ENCODE measurements at regions not wholly inside any gene's neighbourhood (a gene's known extent, or its start where the extent isn't known, plus 50 kb on each side); places are given as distances from the start of the nearest gene placed in this dataset.

DNA sequence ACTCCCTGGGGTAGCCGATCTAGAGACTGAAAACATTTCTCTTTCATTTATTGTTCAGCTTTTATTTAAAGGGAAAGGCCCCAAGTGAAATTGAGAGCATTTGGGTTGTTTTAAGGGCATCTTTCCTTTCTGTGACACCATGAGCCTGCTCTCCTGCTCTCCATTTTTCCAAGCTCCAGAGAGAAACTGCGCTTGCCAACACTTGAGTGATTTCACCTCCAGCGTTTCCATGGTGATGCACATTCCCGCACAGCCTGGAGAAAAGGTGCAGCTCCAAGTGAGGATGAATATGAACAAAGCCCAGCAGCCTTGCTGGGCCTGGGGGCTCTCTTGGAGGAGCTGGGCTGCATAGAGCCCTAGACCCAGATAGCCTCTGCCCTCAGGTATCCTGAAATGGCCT, 159.2 kb upstream of the PPP2R3A start:
- no peak for DNase-seq

DNA sequence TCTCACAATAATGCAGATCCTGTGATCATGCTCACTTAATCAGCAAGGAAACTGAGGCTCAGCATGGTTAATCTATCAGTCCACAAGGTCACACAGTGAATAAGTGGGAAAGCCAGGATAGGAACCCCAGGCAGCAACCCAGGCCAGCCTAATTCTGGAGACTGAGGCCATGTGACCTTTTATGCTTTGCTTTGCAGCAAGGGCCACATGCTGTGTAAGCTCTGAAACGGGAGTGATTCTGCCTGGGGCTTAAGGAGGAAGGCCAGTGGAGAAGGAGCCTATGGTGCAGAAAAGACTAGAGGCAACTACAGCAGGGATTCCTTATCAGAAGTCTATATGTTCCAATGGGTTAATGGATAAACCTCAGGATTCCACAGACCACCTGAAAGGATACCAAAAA, 157.6 kb upstream of the PPP2R3A start:
- DNase-seq, result no peak

- no peak for DNase-seq
Observed at GRCh38 chr3:135809021-135809634, 156.4 kb upstream of the PPP2R3A start.

- DNase-seq, result no peak
Observed at GRCh38 chr3:135811651-135812050, 153.9 kb upstream of the PPP2R3A start.

DNA sequence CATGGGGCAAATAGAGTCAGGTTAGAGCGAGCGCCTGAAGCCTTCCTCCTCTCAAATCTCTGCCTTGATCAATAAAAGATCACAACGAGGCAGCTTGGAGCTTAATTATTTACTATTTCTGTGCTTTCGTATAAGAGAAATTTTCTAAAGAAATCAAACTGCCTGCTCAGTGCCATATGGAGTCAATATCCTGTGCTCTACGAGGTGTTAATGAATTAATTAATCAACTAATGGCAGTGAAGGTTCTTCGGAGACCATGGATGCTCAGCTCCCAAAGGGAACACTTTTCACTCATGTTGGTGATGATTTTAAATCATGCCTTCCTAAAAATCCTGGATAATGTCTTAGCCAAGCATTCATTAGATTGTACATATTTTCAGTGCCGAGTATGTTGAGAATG, 153.5 kb upstream of the PPP2R3A start:
- DNase-seq, result no peak

DNA sequence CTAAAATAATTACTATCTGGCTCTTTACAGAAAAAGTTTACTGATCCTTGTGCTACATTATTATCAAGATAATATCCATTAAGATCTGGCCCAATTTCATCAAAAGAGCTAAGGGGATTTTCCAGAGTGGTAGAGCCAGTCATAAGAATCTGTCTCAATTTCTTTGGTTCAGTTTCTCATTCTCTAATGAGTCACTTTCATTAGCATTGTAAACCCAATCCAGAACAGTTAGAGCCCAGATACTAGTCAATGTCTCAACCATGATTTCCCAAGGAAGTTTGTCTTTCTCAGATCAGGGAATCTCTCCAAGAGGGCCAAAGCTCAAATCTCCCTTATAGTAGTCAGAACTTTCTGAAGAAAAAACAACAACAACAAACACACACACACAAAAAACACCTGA, 131.1 kb upstream of the PPP2R3A start:
- no peak for DNase-seq

DNA sequence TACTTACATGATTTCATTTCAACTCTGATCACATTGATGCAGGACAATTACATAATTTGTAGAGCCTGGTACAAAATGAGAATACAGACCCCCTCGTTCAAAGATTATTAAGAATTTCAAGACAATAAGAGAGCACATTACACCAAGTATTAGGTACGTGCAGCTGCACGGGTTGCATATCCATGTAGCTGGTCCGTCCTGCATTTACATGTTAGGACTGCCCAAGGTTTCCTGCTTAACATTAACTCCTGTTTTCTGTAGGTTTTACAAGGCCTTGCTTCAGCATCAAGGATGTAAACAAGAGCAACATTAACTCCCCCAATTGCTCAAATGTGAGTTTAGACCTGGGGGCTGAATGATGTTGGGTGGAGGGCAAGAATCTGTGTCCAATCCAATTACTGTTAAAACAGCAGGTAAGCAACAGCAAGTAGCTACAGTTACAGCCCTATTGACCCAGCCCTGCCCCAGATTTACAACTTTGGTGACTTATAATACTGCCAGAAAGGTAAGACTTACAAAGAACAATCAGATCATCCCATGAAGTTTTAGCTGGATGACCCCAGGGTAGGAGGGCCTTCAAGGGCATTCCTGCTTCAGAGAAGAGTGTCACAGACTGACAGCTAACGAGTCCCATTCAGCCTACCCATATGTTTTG, 127.4 kb upstream of the PPP2R3A start:
- no peak for DNase-seq

DNA sequence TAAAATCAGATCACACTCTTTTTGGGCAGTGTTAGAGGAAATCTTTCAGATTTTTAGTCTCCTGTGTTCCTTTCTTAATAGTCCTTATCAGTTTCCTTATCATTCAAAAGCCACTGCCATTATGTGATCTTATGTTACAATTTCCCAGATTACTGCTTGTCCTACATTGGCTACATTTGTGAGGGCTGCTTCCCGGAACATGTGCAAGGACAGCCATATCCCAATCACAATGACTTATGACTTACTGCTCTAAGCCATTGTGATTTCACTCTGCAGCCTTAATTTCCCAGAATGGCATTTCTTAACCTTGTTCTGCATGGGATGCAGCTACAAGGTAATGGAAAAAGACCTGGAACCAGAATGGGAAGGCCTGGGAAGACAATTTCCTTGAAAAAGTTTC, 125.1 kb upstream of the PPP2R3A start:
- no peak for DNase-seq

- no peak for DNase-seq
Observed at GRCh38 chr3:135844386-135844785, 121.1 kb upstream of the PPP2R3A start.

- DNase-seq, result no peak
Observed at GRCh38 chr3:135848051-135848450, 117.5 kb upstream of the PPP2R3A start.

GRCh38 chr3:135849827-135850226, 115.7 kb upstream of the PPP2R3A start:
- no peak for DNase-seq

- DNase-seq, result no peak
Observed at GRCh38 chr3:135851201-135852081, 114.1 kb upstream of the PPP2R3A start.

DNA sequence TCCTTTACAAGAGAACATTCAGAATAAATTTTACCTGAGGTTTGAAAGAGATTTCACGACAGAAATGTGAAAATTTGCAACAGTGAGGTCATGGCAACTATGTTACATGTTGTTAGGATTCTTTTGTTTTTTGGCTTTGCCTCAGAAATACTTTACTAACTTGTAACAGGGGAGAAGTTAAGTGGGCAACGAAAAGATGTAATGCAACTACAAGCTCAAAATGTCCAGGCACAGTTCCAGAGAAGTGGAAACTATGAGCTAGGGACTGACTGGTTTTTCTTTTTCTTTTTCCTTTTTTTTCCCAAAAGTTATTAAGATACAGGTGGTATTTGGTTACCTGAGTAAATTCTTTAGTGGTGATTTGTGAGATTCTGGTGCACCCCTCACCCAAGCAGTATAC, 111.5 kb upstream of the PPP2R3A start:
- DNase-seq, result no peak

DNA sequence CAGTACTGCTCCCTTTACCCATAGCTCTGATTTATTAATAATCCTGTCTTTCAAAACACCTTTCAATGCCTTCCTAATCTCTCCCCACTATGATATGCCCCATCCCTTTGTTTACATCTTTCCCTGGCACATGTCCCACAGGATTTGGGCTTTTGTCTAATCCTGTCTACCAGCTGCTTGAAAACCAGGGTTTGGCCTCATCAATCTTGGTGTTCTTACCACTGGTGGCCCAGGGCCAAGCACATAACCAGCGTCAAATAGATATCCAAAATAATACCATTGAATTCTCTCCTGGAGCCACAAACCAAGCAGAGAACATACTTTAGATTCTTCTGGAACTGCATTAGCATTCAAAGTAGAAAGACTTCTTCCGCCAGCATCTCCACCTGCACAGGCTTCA, 104.8 kb upstream of the PPP2R3A start:
- no peak for DNase-seq

- no peak for DNase-seq
Observed at GRCh38 chr3:135862361-135862760, 103.2 kb upstream of the PPP2R3A start.

- DNase-seq, result no peak
Observed at GRCh38 chr3:135864060-135864459, 101.5 kb upstream of the PPP2R3A start.

DNA sequence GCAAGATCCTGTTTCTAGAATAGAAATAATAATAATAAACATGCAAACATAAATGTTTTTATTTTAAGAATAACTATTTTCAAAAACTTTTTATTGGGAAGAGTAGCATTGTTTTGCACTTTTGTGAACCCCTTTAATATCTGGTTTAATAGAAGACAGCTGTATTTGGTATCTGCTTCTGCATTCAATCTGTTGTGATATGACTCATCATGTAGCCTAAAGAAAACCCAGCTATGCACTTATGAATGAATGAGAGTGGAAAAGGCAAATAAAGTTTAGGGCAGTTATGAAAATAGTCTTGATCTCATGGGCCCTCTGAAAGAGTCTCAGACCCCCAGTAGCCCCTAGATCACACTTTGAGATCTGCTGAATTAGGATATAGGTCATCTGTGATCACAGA, 100.4 kb upstream of the PPP2R3A start:
- DNase-seq, result no peak

GRCh38 chr3:135865553-135865952, 100.0 kb upstream of the PPP2R3A start:
- DNase-seq, result no peak

- DNase-seq, result no peak
Observed at GRCh38 chr3:135867911-135868310, 97.6 kb upstream of the PPP2R3A start.

GRCh38 chr3:135868801-135869200, 96.7 kb upstream of the PPP2R3A start:
- no peak for DNase-seq

DNA sequence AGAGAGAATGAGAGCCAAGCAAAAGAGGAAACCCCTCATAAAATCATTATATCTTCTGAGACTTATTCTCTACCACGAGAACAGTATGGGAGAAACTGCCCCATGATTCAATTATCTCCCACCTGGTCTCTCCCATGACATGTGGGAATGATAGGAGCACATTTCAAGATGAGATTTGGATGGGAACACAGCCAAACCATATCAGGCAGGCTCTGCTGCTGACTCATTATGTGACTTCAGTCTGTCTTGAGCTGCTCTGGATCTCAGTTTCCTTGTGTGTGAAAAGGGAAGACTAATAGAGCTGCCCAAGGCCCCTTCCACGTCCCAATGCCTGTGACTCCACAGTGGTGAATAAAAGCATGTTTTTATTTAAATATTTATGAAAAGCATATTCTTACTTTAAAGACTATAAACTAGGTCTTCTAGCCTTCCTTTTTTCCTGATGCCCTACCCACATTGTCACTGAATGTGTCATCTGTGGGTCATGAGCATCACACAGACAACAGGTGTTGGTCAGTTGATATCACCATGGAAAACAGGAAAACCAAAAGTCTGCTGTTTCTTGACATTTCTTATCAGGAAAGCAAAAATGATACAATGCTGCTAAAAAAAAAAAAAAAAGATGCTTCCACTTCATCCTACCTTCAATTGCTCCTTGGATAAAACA, 96.0 kb upstream of the PPP2R3A start:
- DNase-seq, result no peak

- no peak for DNase-seq
Observed at GRCh38 chr3:135871311-135871710, 94.2 kb upstream of the PPP2R3A start.

GRCh38 chr3:135874035-135874434, 91.5 kb upstream of the PPP2R3A start:
- DNase-seq, result no peak

DNA sequence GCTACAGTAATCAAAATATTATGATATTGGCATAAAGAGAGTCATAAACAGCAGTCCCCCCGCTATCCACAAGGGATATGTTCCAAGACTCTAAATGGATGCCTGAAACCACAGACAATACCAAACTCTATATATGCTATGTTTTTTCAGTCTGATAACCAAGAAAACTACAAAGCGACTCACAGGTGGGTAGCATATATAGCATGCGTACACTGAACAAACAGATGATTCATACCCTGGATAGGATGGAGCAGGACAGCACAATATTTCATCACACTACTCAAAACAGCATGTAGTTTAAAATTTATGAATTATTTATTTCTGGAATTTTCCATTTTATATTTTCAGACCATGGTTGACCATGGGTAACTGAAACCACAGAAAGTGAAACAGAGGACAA, 87.0 kb upstream of the PPP2R3A start:
- no peak for DNase-seq
